IMR-90 (cell line): ENCODE measurements at regions not wholly inside any gene's neighbourhood (a gene's known extent, or its start where the extent isn't known, plus 50 kb on each side); places are given as distances from the start of the nearest gene placed in this dataset.

Experiments used
- ATAC-seq: fragments of 200-7000 bp; cut with Tn5 transposase; 2 replicates; pipeline ENCODE4 v1.9.1; 2020; ENCODE audit warnings: low read depth, mild to moderate bottlenecking, moderate library complexity
- BruUV-seq: library from RNA; stranded (reverse); fragments of 400-500 nt; replicated peaks from 2 replicates; lab custom pipeline; 2021; lab: Mats Ljungman, UMichigan
- CTCF ChIA-PET: fragments of 300-600 bp; formaldehyde crosslinking; extraction: SDS; loops from one replicate; lab custom pipeline; 2021; ENCODE audit warnings: antibody characterized with exemption; lab: Yijun Ruan, JAX
- POLR2A ChIA-PET: fragments of 300-600 bp; sonication (Branson Sonifier 250); formaldehyde crosslinking; loops from one replicate; lab custom pipeline; 2022; ENCODE audit warnings: antibody characterized with exemption; ENCODE audit not compliant: unreplicated experiment; lab: Charles Lee
- DNase-seq: peaks from one replicate; pipeline ENCODE4 v3.0.0; 2013
- H2AFZ ChIP-seq: replicated peaks from 2 replicates; pipeline ENCODE3; 2013; ENCODE audit warnings: low read length, mild to moderate bottlenecking; ENCODE audit not compliant: poor library complexity
- H2AK5ac ChIP-seq: 2 replicates; pipeline ENCODE4 v1.6.1; 2013; ENCODE audit warnings: low read depth, low read length, inconsistent platforms
- H2AK9ac ChIP-seq: replicated peaks from 2 replicates; pipeline ENCODE3; 2013; ENCODE audit warnings: mild to moderate bottlenecking, low read depth, low read length, moderate library complexity; ENCODE audit not compliant: poor library complexity
- H2BK120ac ChIP-seq: 2 replicates; pipeline ENCODE4 v1.6.1; 2013; ENCODE audit warnings: low read depth, low read length, inconsistent platforms
- H2BK15ac ChIP-seq: 3 replicates; pipeline ENCODE4 v1.6.1; 2013; ENCODE audit warnings: low read depth, low read length, inconsistent platforms
- H2BK20ac ChIP-seq: 2 replicates; pipeline ENCODE4 v1.6.1; 2013; ENCODE audit warnings: low read depth, mild to moderate bottlenecking, inconsistent platforms, low read length, moderate library complexity
- H2BK5ac ChIP-seq: 2 replicates; pipeline ENCODE4 v1.6.1; 2013; ENCODE audit warnings: mild to moderate bottlenecking, low read depth, low read length, inconsistent platforms; ENCODE audit not compliant: poor library complexity, severe bottlenecking
- H3K14ac ChIP-seq: replicated peaks from 2 replicates; pipeline ENCODE4 v1.6.1; 2013; ENCODE audit warnings: low read depth, low read length, inconsistent platforms
- H3K18ac ChIP-seq: 2 replicates; pipeline ENCODE4 v1.6.1; 2013; ENCODE audit warnings: low read depth, low read length, control low read depth
- H3K23ac ChIP-seq: 2 replicates; pipeline ENCODE4 v1.6.1; 2013; ENCODE audit warnings: low read depth, low read length, inconsistent platforms
- H3K27ac ChIP-seq: 2 replicates; pipeline ENCODE4 v1.5.1; 2013; ENCODE audit warnings: mild to moderate bottlenecking, control low read depth, low read length; ENCODE audit not compliant: insufficient read depth
- H3K27me3 ChIP-seq: 2 replicates; pipeline ENCODE4 v1.6.1; 2013; ENCODE audit warnings: low read length; ENCODE audit not compliant: control insufficient read depth, insufficient read depth
- H3K36me3 ChIP-seq: 2 replicates; pipeline ENCODE4 v1.6.1; 2013; ENCODE audit warnings: low read length, mixed read lengths; ENCODE audit not compliant: control insufficient read depth, insufficient read depth
- H3K4ac ChIP-seq: 2 replicates; pipeline ENCODE4 v1.6.1; 2013; ENCODE audit warnings: low read depth, low read length, inconsistent platforms
- H3K4me1 ChIP-seq: 2 replicates; pipeline ENCODE4 v1.6.1; 2013; ENCODE audit warnings: low read length, mixed read lengths; ENCODE audit not compliant: control insufficient read depth, insufficient read depth
- H3K4me2 ChIP-seq: 2 replicates; pipeline ENCODE4 v1.6.1; 2013; ENCODE audit warnings: low read depth, mild to moderate bottlenecking, control low read depth, low read length, moderate library complexity
- H3K4me3 ChIP-seq: 2 replicates; pipeline ENCODE4 v1.5.1; 2013; ENCODE audit warnings: low read depth, mild to moderate bottlenecking, control low read depth, low read length, moderate library complexity; ENCODE audit not compliant: insufficient read depth
- H3K56ac ChIP-seq: 2 replicates; pipeline ENCODE4 v1.6.1; 2013; ENCODE audit warnings: low read length, inconsistent platforms; ENCODE audit not compliant: insufficient read depth; ENCODE audit errors: extremely low read depth
- H3K79me1 ChIP-seq, 2 experiments: 2 replicates each; pipeline ENCODE4 v1.6.1; 2013; ENCODE audit warnings: low read length in 2 of 2, inconsistent platforms in 1 of 2, low read depth in 1 of 2
- H3K9ac ChIP-seq: 2 replicates; pipeline ENCODE4 v1.6.1; 2013; ENCODE audit warnings: low read depth, low read length, control low read depth
- H3K9me1 ChIP-seq: 2 replicates; pipeline ENCODE4 v1.6.1; 2013; ENCODE audit warnings: low read length, inconsistent platforms; ENCODE audit not compliant: insufficient read depth
- H3K9me3 ChIP-seq: 2 replicates; pipeline ENCODE4 v1.6.1; 2013; ENCODE audit warnings: low read length; ENCODE audit not compliant: control insufficient read depth, insufficient read depth
- H4K20me1 ChIP-seq: 2 replicates; pipeline ENCODE4 v1.6.1; 2013; ENCODE audit warnings: low read length, inconsistent platforms; ENCODE audit not compliant: insufficient read depth
- H4K5ac ChIP-seq: 2 replicates; pipeline ENCODE4 v1.6.1; 2013; ENCODE audit warnings: mild to moderate bottlenecking, low read depth, low read length, control low read depth
- H4K8ac ChIP-seq, 2 experiments: 2 replicates each; pipeline ENCODE4 v1.6.1; 2013; ENCODE audit warnings: low read depth in 2 of 2, low read length in 2 of 2, control low read depth in 1 of 2, inconsistent platforms in 1 of 2
- H4K91ac ChIP-seq: 2 replicates; pipeline ENCODE4 v1.6.1; 2013; ENCODE audit warnings: low read depth, low read length, inconsistent platforms; ENCODE audit not compliant: insufficient read depth
- CTCF ChIP-seq: conservative IDR thresholded peaks from 2 replicates; pipeline ENCODE4 v1.5.1; 2012; ENCODE audit warnings: mild to moderate bottlenecking, low read depth, low read length, improper control_type of control experiment
- NFE2L2 ChIP-seq: fragments of 150-350 bp; IDR thresholded peaks from 2 replicates; pipeline ENCODE4 v1.6.1; 2016; ENCODE audit warnings: low read depth, mild to moderate bottlenecking, low read length
- RFX5 ChIP-seq: IDR thresholded peaks from 2 replicates; pipeline ENCODE4 v1.8.0; 2012; ENCODE audit warnings: low read depth, mild to moderate bottlenecking, low read length, moderate library complexity
- WGBS, 2 experiments: methylation state at CpG; one replicate each; pipeline versions ENCODE4 v1.1.5 to v1.1.7; 2013; ENCODE audit warnings: missing lambda C conversion rate in 2 of 2; ENCODE audit not compliant: insufficient read length in 1 of 2; ENCODE audit errors: extremely low coverage in 2 of 2; 5-methylcytosine and 5-hydroxymethylcytosine counted together
- dilution Hi-C: fragments of 300-500 bp; cut with HindIII; formaldehyde crosslinking; loops from one replicate; pipeline ENCODE4 v1.14.3; 2018; ENCODE audit warnings: low sequenced_read_pairs; ENCODE audit not compliant: unreplicated experiment
- in situ Hi-C: fragments of 300-500 bp; cut with MboI; formaldehyde crosslinking; loops from 3 replicates; pipeline ENCODE4 v1.14.3; 2019; ENCODE audit warnings: low sequenced_read_pairs, inconsistent platforms, mixed read lengths
- intact Hi-C: fragments of 100-400 bp; cut with micrococcal nuclease; formaldehyde crosslinking; loops from 2 replicates; pipeline ENCODE4 v1.10.0; 2022

- Histone ChIP-seq H3K36me3 (no peaks in the 10 kb centered on the region), H3K18ac (no peak overlapping the region), H3K79me1 (no peaks in the 10 kb centered on the region), H4K8ac (no peak overlapping the region), H2BK120ac (no peak overlapping the region), H3K14ac (no peak overlapping the region), H3K27ac (no peak overlapping the region), H3K56ac (no peak overlapping the region), H3K9ac (no peak overlapping the region), H2AFZ (no peak overlapping the region), H2BK5ac (no peak overlapping the region), H2AK9ac (no peak overlapping the region), H2AK5ac (no peak overlapping the region), H2BK20ac (no peak overlapping the region), H3K9me3 (peaks cover 5% of the 10 kb centered on the region), H3K27me3 (no peaks in the 10 kb centered on the region), H3K4ac (no peak overlapping the region), H4K91ac (no peak overlapping the region), H3K9me1 (no peaks in the 10 kb centered on the region), H3K4me1 (no peaks in the 10 kb centered on the region), H3K23ac (no peak overlapping the region), H4K5ac (no peak overlapping the region), H3K4me2 (no peak overlapping the region), H4K20me1 (no peaks in the 10 kb centered on the region), H2BK15ac (no peak overlapping the region), H3K4me3 (no peak overlapping the region)
- no TSS peak for BruUV-seq
- TF ChIP-seq RFX5 (no peak), CTCF (no peak), NFE2L2 (no peak)
- CTCF ChIA-PET, result no interaction called here
- WGBS, 2 experiments, result no CpG with 5 or more reads among the region's 4 CpGs
- ATAC-seq (no peak), DNase-seq (no peak)
- POLR2A ChIA-PET, result no interaction called here
- dilution Hi-C loops, result no loop called here
- in situ Hi-C loops, result no loop called here
- intact Hi-C loops, result no loop called here
Observed at GRCh38 chr3:164235289-164236028, 842.8 kb downstream of the SI start.
